HG02642 (cell line): ENCODE measurements at regions not wholly inside any gene's neighbourhood (a gene's known extent, or its start where the extent isn't known, plus 50 kb on each side); places are given as distances from the start of the nearest gene placed in this dataset.
A peak's percentile ranks its signal among the peaks of the same experiment; 100 is the strongest.

Source experiments
- ATAC-seq: cut with Tn5 transposase; IDR thresholded peaks from one replicate; pipeline ENCODE4 v1.9.1; 2021; ENCODE audit warnings: mild to moderate bottlenecking; ENCODE audit not compliant: unreplicated experiment, poor library complexity

DNA sequence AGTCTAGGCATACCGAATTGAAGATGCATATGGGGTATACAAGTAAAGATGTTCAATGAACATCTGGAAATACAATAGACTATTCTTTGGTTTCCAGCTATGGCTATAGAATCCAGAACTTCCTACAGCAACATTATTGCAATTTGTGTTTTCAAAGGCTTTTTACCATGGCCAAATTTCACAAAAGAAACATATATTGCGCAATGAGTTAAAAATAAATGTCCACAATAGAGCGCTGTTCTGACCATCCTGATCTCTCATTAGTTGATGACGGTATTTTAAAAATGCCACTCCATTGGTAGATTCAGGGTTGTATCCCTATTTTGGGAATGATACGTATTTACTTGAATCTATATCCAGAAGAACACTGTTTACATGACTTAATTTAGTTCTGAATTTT, 139.2 kb downstream of the LINC00632 start:
- no peak for ATAC-seq

DNA sequence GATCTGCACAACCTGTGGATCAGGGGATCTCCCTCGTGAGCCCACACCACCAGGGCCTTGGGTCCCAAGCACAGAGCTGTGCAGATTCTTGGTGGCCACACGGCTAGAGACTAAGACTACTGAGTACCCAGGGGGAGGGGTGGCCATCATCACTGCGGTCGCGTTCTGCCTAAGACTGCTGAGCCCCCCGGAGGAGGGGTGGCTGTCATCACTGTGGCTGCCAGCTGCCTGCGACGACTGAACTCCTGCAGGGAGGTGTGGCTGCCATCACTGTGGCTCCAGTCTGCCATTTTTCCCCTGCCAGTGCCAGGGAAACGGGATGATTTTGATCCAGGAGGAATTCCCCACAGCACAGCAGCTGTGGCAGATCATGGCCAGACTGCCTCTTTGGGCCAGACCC, 141.7 kb upstream of the SPANXB1 start:
- ATAC-seq: no peak

DNA sequence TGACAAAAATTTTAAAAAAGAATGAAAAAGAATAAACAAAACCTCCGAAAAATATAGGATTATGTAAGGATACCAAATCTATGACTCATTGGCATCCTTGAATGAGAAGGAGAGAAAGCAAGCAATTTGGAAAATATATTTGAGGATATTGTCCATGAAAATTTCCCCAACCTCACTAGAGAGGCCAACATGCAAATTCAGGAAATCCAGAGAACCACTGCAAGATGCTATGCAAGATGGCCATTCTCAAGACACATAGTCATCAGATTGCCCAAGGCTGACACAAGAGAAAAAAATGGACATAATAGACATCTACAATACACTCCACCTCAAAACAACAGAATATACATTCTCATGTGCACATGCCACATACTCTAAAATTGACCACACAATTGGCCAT, 135.9 kb upstream of the SPANXB1 start:
- ATAC-seq: no peak

DNA sequence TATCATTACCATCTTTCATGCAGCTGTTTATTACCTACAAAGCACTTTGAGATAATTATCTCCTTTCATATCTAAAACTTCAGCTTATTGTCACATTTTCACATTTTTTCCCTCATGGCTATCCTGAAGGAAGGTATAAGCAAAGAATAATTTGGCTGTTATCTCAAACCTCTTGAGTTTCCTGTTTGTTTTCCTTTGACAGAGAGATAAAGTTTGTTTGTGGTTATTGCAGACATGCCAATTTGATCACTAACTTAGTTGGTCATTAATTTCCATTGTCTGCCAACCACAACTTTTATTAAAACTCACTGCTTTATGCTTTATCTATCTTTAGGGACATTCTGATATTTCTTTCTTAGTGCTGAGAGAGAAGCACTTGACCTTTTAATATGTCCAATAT, 89.8 kb upstream of the SPANXB1 start:
- no peak for ATAC-seq

DNA sequence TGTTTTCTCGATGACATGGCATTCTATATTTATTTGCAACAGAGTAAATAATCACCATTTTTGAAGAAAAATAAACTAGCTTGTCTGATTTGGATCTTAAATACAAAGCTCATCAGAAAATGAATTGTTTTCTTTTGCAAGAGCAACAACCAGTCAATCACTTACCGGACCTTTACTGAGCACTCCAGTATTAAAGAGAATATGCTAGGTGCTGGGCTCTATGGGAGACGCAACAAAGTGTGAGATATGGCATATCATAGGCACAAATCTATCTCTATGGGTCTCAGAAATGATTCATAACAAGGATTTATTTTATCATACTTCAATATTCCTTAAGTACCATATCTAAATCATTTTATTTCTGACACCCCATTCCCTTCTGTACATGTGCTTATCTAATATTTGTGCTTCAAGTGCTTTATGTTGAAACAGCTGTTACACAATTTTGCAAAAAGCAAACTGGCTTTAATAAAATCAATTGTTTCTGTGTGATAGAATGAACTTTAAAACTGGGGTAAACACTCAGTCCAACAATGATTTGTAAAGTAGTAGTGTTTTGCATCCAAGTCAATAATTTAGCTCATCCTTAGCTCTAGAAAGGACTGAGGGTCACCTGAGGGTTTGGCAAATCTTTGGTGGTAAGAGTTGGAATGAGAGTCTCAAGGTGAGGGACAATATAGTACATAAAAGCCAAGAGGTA, 88.4 kb upstream of the SPANXB1 start:
- no peak for ATAC-seq

DNA sequence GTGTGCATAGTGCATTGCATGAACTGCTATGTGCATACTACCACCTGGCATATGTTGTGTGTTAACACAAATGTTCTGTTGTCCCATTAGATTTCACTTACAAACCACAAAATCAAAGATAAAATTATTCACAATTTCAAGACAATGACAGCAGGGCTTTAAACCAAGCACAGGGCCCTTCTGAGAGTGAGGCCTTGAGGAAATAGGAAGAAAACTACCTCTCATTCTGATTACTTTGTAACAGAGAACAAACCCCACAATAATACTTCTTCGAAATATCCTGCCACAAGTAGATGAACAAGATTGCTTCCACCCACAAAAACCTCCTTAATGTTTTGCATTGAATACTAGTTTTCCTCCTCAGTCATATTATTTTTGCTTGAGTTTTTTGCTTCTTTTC, 85.5 kb upstream of the SPANXB1 start:
- no peak for ATAC-seq

DNA sequence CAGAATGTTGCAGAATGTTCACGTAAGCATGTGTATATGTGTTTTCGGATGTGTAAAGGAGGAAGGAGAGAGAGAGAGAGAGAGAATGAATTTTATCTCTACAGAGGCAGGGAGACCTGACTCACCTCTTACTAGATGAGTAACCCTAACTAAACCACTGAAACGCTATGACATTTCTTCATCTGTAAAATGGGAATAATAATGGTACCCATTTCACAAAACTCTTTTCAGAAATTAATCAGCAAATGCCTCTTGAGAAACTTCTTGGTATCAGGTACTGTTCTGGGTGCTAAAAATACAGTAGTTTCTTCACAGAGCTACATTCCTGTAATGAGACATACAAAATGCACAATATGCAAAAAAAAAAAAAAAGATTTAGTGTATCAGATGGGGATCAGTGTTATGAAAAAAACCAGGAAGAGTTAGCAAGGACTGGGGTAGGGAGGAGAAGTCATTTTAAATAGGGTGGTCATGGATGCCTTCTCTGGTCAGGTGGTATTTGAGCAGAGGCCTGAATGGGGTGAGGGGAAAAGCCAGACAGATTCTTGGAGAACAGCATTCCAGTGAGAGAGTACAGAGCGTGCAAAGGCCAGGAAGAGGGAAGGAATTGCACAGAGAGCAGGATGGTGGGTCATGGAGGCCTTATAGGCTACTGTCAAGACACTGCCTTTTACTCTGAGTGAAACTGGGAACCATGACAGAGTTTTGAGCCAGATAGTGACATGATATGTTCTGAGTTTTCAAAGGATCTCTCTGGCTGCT, 84.9 kb upstream of the SPANXB1 start:
- ATAC-seq: no peak

DNA sequence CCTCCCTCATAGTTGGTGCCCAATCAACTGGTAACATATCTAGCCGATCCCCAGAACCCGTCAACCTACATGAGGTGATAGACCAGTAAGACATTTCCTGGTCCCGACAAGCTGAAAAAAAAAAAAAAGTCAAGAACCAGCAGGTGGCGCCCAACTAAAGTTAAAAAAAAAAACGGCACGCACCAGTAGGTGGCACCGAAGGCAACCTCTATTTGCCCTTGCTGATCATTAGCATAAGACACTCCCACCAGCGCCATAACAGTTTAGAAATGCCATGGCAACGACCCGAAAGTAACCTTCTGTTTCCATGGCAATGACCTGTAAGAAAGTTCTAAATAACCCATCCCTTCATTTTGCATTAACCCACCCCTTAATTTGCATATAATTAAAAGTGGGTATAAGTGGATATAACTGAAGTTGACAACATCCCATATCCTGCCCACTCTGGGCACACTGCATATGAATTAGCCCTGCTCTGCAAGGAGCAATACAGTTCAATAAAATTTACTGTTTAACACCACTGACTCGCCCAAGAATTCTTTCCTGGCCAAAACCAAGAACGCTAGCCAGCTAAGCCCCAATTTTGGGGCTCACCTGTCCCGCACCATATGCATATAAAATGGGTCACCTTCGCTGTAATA, 83.9 kb upstream of the SPANXB1 start:
- peak; percentile 91 for ATAC-seq

DNA sequence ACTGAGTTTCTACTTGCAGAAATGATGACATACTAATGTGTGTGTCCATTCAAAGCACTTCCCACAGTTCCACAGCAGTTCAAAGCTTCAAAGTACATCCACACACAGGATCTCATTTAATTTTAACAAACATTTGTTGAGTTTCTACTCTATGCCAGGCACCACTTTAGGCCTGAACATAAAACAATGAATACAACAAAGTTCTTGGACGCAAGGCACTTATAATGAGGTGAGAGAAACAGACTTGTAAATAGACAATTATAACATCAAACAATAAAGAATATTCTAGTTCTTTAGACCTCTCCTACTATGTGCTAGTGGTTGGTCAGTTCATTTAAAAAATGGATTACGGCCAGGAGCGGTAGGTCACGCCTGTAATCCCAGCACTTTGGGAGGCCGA, 82.0 kb upstream of the SPANXB1 start:
- no peak for ATAC-seq

DNA sequence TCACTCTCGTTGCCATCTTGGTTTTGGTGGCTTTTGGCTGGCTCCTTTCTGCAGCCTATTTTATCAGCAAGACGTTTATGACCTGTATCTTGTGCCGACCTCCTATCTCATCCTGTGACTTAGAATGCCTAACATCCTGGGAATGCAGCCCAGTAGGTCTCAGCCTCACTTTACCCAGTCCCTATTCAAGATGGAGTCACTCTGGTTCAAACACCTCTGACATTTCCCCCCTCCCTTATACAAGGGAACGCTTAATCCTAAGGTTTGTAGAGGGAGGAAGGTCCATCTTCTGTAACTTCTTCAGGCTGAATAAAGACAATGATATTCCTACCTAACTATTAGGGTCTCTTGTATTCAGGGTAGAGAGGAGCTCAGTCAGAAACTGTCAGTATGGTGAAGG, 79.3 kb upstream of the SPANXB1 start:
- no peak for ATAC-seq

DNA sequence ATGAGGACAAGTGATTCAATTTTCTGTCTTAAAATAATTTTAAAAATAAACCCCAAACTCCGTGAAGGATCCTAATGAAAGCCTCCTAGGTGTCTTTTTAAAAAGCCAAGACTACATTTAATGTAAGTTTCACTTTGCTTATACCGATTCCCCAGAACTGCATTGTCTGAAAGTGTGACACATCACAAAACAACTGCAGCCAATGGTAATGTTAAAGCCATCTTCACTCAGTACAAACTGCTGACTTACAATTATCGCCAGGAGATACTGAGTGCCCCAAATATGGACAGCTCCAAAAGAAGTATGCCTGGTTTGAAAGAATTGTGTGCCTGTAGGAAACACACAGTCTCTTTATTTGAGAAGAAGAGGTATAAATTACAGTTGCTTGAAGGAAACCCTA, 73.7 kb upstream of the SPANXB1 start:
- ATAC-seq: no peak

DNA sequence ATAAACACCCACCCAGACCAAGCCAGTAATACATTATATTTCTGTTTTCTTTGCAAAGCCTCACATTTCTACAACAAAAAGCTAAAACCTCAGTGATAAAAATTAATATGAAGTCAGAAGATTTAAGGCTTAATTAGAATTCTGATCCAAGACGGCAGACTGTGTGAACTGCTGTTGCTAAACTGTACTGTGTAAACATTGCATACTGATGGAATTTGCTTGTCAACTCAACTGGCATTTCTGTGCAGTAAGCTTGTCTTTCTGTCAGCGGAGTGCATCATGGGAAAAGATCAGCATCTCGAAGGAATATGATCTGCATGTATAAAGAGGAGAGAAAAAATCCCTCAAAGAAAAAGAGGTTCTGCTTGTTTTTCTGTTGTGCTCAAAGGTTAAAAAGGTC, 69.4 kb upstream of the SPANXB1 start:
- no peak for ATAC-seq

DNA sequence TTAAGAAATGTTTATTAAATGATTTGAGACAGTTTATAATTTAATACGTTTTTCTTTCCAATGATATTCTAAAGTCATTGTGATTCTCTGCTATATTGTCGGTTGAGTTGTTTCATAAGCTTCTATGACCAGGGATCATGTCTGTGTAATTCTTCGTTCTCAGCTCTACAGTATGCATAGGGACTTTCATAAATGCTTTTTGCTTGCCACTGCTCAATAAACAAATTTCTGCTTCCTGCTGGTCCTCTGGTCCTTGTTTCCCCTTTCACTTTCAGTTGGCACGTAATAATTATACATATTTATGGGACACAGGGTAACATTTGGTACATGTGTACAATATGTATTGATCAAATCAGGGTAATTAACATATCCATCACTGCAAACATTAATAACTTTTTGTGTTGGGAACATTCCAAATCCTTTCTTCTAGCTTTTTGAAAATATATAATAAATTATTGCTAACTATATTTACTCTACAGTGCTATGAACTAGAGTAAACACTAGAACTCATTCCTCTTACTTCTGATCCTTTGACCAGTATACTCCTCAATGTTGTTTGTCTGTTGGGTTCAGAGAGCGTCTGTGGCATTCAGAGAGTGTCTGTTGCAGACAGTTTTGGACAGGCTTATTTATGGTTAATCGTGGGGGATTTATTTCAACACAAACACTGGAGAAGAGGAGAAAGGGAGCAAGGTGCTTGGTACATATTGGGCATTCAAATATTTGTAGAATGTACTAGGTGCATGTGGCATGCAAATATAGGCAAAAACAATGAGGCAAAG, 68.3 kb upstream of the SPANXB1 start:
- no peak for ATAC-seq

DNA sequence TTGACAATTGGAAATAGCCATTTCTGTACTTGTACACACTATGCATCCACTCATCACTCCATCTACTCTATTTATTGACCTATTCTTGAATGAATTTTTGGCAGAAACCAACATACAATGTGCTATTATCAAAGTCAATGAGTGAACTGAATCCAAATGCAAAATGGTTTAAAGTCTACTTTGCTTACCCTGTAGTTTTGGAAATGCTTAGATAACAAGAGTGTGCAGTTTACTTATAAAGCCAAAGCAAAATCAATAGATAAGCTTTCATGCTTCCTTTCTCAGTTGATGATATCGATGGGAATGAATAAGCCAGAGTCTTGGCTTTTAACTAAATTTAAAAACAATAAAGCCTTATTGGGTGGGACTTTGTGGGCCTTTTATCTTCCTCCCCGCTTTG, 58.9 kb upstream of the SPANXB1 start:
- ATAC-seq: no peak

DNA sequence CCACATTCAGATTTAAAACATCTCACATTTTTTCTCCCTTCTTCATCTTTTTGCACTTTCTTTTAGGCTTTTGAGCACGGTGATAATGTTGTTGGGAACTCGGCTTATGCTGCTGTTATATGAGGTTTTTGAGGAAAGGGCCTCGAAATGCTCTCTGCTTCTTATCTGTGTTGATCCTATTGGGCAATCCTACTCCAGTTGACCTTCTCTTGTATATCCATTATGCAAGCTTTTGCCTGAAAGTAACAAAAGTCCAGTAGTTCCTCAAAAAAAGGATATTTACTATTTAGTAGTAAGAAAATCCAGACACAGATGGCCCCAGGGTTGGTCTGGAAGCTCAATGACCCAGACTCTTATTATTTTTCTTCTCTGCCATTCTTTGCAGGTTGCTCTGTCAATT, 57.7 kb upstream of the SPANXB1 start:
- no peak for ATAC-seq

DNA sequence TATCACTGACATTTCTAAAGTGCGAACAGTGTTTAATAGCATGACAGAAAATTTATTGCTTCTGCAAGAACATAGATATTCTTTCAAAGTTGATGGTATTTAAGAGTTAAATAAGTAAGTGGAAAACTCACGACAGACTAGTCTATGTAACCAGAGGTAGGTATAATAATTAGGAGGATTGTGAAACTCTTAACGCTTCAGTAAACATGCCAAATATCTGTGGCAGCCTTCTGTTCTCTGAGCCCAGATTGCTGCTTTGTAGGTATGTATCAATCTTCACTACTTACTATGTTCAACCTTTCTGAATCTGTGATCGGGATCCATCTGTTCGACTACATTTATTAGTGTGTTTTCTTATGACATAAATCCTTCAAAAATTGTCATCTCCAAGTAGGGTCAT, 53.6 kb upstream of the SPANXB1 start:
- no peak for ATAC-seq

DNA sequence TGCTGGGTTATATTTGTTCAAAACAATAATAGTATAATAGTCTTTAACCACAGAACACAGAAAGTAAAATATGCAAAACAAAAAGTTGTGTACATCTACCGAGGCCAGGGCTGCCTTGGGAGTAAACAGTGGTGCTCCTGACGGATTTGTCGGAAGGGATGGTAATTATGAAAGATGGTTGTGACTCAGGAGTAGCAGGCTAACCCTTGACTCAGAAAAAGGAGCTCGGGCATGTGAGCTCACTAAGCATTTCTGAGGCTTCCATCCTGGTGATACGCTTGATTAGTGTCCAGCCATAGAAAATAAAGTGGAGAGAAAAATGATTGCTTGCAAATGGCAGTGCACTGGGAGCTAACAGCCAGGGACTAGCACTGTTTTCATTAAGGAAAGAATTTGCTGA, 53.2 kb upstream of the SPANXB1 start:
- ATAC-seq: no peak
